ENCODE measurements at regions not wholly inside any gene's neighbourhood (a gene's known extent, or its start where the extent isn't known, plus 50 kb on each side); places are given as distances from the start of the nearest gene placed in this dataset.

DNA sequence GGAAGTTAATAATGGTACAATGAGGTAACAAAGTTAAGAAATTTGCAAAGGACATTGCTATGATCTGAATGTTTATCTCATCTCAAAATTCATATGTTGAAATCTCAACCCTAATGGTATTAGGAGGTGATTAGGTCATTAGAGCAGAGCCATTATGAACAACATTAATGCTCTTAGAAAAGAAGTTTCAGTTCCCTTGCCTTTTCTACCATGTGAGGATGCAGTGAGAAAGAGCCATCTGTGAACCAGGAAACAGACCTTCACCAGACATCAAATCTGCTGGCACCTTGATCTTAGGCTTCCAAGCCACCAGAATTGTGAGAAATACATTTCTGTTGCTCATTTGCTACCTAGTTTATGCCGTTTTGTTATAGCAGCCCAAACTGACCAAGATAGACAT lies 757.6 kb downstream of the NR4A2 start:
- no peaks in the 10 kb centered on the region for H4K20me1 ChIP-seq (replicated peaks; ENCODE audit: insufficient read depth)
- H3K9me2 ChIP-seq (ENCODE audit: insufficient read depth) = no peaks in the 10 kb centered on the region; the same call in 1 of the 2 replicates
- Mint-ChIP-seq H3K9me3 (no peaks in the 10 kb centered on the region; the same call in 2 of the 3 replicates), H3K36me3 (ENCODE audit: low read depth) (no peaks in the 10 kb centered on the region), H3K27me3 (ENCODE audit: insufficient read depth, low read depth, poor library complexity) (no peaks in the 10 kb centered on the region), H3K4me3 (no peak overlapping the region), H3K27ac (no peak overlapping the region), H3K4me1 (no peaks in the 10 kb centered on the region)
- no peaks in the 10 kb centered on the region for H3K27me3 ChIP-seq (ENCODE audit: insufficient read depth)
- no peak overlapping the region for H2AFZ ChIP-seq
- TF ChIP-seq, protein P1, sequence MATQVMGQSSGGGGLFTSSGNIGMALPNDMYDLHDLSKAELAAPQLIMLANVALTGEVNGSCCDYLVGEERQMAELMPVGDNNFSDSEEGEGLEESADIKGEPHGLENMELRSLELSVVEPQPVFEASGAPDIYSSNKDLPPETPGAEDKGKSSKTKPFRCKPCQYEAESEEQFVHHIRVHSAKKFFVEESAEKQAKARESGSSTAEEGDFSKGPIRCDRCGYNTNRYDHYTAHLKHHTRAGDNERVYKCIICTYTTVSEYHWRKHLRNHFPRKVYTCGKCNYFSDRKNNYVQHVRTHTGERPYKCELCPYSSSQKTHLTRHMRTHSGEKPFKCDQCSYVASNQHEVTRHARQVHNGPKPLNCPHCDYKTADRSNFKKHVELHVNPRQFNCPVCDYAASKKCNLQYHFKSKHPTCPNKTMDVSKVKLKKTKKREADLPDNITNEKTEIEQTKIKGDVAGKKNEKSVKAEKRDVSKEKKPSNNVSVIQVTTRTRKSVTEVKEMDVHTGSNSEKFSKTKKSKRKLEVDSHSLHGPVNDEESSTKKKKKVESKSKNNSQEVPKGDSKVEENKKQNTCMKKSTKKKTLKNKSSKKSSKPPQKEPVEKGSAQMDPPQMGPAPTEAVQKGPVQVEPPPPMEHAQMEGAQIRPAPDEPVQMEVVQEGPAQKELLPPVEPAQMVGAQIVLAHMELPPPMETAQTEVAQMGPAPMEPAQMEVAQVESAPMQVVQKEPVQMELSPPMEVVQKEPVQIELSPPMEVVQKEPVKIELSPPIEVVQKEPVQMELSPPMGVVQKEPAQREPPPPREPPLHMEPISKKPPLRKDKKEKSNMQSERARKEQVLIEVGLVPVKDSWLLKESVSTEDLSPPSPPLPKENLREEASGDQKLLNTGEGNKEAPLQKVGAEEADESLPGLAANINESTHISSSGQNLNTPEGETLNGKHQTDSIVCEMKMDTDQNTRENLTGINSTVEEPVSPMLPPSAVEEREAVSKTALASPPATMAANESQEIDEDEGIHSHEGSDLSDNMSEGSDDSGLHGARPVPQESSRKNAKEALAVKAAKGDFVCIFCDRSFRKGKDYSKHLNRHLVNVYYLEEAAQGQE (IDR thresholded peaks at IDR 0.05; ENCODE audit: unreplicated experiment) = no peak
- TF ChIP-seq JUNB (IDR thresholded peaks at IDR 0.05; ENCODE audit: unreplicated experiment) (no peak), ZNF331 (CRISPR knock-in tag; IDR thresholded peaks at IDR 0.05; ENCODE audit: low read depth) (no peak), EZH2 (IDR thresholded peaks at IDR 0.05; ENCODE audit: low read depth, unreplicated experiment) (no peak), ZNF114 (CRISPR knock-in tag; IDR thresholded peaks at IDR 0.05) (no peak), NANOG (IDR thresholded peaks at IDR 0.05; ENCODE audit: borderline replicate concordance) (no peak), POLR2AphosphoS5 (IDR thresholded peaks at IDR 0.05; ENCODE audit: low read depth) (no peak), CREB1 (CRISPR knock-in tag; IDR thresholded peaks at IDR 0.05; ENCODE audit: low read depth) (no peak), EZH2phosphoT487 (IDR thresholded peaks at IDR 0.05; ENCODE audit: unreplicated experiment) (no peak), STAT1 (IDR thresholded peaks at IDR 0.05; ENCODE audit: unreplicated experiment) (no peak)
- TF ChIP-seq, protein P2, sequence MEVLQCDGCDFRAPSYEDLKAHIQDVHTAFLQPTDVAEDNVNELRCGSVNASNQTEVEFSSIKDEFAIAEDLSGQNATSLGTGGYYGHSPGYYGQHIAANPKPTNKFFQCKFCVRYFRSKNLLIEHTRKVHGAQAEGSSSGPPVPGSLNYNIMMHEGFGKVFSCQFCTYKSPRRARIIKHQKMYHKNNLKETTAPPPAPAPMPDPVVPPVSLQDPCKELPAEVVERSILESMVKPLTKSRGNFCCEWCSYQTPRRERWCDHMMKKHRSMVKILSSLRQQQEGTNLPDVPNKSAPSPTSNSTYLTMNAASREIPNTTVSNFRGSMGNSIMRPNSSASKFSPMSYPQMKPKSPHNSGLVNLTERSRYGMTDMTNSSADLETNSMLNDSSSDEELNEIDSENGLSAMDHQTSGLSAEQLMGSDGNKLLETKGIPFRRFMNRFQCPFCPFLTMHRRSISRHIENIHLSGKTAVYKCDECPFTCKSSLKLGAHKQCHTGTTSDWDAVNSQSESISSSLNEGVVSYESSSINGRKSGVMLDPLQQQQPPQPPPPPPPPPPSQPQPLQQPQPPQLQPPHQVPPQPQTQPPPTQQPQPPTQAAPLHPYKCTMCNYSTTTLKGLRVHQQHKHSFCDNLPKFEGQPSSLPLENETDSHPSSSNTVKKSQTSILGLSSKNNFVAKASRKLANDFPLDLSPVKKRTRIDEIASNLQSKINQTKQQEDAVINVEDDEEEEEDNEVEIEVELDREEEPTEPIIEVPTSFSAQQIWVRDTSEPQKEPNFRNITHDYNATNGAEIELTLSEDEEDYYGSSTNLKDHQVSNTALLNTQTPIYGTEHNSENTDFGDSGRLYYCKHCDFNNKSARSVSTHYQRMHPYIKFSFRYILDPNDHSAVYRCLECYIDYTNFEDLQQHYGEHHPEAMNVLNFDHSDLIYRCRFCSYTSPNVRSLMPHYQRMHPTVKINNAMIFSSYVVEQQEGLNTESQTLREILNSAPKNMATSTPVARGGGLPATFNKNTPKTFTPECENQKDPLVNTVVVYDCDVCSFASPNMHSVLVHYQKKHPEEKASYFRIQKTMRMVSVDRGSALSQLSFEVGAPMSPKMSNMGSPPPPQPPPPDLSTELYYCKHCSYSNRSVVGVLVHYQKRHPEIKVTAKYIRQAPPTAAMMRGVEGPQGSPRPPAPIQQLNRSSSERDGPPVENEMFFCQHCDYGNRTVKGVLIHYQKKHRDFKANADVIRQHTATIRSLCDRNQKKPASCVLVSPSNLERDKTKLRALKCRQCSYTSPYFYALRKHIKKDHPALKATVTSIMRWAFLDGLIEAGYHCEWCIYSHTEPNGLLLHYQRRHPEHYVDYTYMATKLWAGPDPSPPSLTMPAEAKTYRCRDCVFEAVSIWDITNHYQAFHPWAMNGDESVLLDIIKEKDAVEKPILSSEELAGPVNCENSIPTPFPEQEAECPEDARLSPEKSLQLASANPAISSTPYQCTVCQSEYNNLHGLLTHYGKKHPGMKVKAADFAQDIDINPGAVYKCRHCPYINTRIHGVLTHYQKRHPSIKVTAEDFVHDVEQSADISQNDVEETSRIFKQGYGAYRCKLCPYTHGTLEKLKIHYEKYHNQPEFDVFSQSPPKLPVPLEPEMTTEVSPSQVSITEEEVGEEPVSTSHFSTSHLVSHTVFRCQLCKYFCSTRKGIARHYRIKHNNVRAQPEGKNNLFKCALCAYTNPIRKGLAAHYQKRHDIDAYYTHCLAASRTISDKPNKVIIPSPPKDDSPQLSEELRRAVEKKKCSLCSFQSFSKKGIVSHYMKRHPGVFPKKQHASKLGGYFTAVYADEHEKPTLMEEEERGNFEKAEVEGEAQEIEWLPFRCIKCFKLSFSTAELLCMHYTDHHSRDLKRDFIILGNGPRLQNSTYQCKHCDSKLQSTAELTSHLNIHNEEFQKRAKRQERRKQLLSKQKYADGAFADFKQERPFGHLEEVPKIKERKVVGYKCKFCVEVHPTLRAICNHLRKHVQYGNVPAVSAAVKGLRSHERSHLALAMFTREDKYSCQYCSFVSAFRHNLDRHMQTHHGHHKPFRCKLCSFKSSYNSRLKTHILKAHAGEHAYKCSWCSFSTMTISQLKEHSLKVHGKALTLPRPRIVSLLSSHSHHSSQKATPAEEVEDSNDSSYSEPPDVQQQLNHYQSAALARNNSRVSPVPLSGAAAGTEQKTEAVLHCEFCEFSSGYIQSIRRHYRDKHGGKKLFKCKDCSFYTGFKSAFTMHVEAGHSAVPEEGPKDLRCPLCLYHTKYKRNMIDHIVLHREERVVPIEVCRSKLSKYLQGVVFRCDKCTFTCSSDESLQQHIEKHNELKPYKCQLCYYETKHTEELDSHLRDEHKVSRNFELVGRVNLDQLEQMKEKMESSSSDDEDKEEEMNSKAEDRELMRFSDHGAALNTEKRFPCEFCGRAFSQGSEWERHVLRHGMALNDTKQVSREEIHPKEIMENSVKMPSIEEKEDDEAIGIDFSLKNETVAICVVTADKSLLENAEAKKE (CRISPR knock-in tag; IDR thresholded peaks at IDR 0.05) = no peak
- TF ChIP-seq, protein P3, sequence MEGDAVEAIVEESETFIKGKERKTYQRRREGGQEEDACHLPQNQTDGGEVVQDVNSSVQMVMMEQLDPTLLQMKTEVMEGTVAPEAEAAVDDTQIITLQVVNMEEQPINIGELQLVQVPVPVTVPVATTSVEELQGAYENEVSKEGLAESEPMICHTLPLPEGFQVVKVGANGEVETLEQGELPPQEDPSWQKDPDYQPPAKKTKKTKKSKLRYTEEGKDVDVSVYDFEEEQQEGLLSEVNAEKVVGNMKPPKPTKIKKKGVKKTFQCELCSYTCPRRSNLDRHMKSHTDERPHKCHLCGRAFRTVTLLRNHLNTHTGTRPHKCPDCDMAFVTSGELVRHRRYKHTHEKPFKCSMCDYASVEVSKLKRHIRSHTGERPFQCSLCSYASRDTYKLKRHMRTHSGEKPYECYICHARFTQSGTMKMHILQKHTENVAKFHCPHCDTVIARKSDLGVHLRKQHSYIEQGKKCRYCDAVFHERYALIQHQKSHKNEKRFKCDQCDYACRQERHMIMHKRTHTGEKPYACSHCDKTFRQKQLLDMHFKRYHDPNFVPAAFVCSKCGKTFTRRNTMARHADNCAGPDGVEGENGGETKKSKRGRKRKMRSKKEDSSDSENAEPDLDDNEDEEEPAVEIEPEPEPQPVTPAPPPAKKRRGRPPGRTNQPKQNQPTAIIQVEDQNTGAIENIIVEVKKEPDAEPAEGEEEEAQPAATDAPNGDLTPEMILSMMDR (conservative IDR thresholded peaks at IDR 0.05; ENCODE audit: low read depth in 2 of 2) = no peak
- TF ChIP-seq, protein P4, sequence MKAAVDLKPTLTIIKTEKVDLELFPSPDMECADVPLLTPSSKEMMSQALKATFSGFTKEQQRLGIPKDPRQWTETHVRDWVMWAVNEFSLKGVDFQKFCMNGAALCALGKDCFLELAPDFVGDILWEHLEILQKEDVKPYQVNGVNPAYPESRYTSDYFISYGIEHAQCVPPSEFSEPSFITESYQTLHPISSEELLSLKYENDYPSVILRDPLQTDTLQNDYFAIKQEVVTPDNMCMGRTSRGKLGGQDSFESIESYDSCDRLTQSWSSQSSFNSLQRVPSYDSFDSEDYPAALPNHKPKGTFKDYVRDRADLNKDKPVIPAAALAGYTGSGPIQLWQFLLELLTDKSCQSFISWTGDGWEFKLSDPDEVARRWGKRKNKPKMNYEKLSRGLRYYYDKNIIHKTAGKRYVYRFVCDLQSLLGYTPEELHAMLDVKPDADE (IDR thresholded peaks at IDR 0.05) = no peak
- no peaks in the 10 kb centered on the region for H3K79me2 ChIP-seq (replicated peaks; ENCODE audit: insufficient read depth)
- no peak for DNase-seq (ENCODE audit: low spot score)
- H3K4me2 ChIP-seq = no peak overlapping the region
- H3K4me3 ChIP-seq = no peak overlapping the region
- no peak for ATAC-seq
- no peaks in the 10 kb centered on the region for H3K36me3 ChIP-seq (ENCODE audit: insufficient read depth)
- no peaks in the 10 kb centered on the region for H3F3A ChIP-seq (replicated peaks; ENCODE audit: low read depth)
- H3K27ac ChIP-seq (ENCODE audit: low read depth) = no peak overlapping the region
- H3K4me1 ChIP-seq (ENCODE audit: insufficient read depth) = no peaks in the 10 kb centered on the region

All from GM23338 (cell line).